Activated CD4-positive, alpha-beta memory T cell treated with anti-CD3 and anti-CD28 coated beads, Interleukin-2, amount 10 ng/mL, durations not matched to agents 7 days and 5 days (primary cell): ENCODE measurements at regions not wholly inside any gene's neighbourhood (a gene's known extent, or its start where the extent isn't known, plus 50 kb on each side); places are given as distances from the start of the nearest gene placed in this dataset.

Source experiments
- CTCF ChIA-PET: fragments of 350-600 bp; sonication (Branson Sonifier 250); formaldehyde crosslinking; loops from one replicate; lab custom pipeline; 2021; ENCODE audit warnings: antibody characterized with exemption, inconsistent platforms; lab: Charles Lee
- POLR2A ChIA-PET: fragments of 350-600 bp; sonication (Branson Sonifier 250); formaldehyde crosslinking; loops from one replicate; lab custom pipeline; 2021; ENCODE audit warnings: antibody characterized with exemption; lab: Charles Lee
- DNase-seq: peaks from one replicate; pipeline ENCODE4 v3.0.0-alpha.2; 2020
- H3K27ac Mint-ChIP-seq: one replicate; pipeline ENCODE4 v1.8.0; 2021; ENCODE audit warnings: mild to moderate bottlenecking, mixed read lengths
- H3K27me3 Mint-ChIP-seq: one replicate; pipeline ENCODE4 v1.8.0; 2021; ENCODE audit warnings: mixed read lengths
- H3K36me3 Mint-ChIP-seq: one replicate; pipeline ENCODE4 v1.8.0; 2021; ENCODE audit warnings: low read depth, mixed read lengths
- H3K4me1 Mint-ChIP-seq: one replicate; pipeline ENCODE4 v1.8.0; 2021; ENCODE audit warnings: mixed read lengths
- H3K4me3 Mint-ChIP-seq: one replicate; pipeline ENCODE4 v1.8.0; 2021; ENCODE audit warnings: mild to moderate bottlenecking, mixed read lengths
- H3K9me3 Mint-ChIP-seq: one replicate; pipeline ENCODE4 v1.8.0; 2021; ENCODE audit warnings: mixed read lengths

GRCh38 chr3:116824208-116824607, 114.6 kb downstream of the TUSC7 start:
- Mint-ChIP-seq H3K36me3 (no peaks in the 10 kb centered on the region), H3K4me3 (no peak overlapping the region), H3K27me3 (no peaks in the 10 kb centered on the region), H3K9me3 (no peaks in the 10 kb centered on the region), H3K4me1 (no peaks in the 10 kb centered on the region), H3K27ac (no peak overlapping the region)
- ChIA-PET CTCF (no interaction called here), POLR2A (no interaction called here)
- no peak for DNase-seq

DNA sequence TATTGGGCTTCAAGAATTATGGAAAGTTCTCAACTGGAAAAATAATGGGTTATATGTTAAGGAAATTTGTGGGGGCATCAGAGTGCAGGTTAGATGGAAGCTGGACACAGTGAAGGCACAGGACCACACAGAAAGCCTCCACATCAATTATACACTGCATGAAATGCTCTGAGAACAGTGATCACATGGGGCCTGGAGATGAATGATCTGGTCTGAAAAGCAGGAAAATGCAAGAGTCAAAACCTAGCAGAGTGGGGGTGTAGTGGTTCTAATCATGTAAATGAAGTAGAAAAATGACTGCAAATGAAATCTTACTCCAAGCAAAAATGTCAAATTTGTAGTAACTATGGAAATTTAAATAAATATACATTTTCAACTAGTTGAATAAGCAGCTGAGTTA, 123.6 kb downstream of the TUSC7 start:
- no peaks in the 10 kb centered on the region for H3K4me1 Mint-ChIP-seq
- DNase-seq: no peak
- CTCF ChIA-PET: no interaction called here
- H3K27me3 Mint-ChIP-seq: no peaks in the 10 kb centered on the region
- no peaks in the 10 kb centered on the region for H3K36me3 Mint-ChIP-seq
- no peak overlapping the region for H3K4me3 Mint-ChIP-seq
- no peaks in the 10 kb centered on the region for H3K9me3 Mint-ChIP-seq
- POLR2A ChIA-PET: no interaction called here
- H3K27ac Mint-ChIP-seq: no peak overlapping the region

- H3K27me3 Mint-ChIP-seq: no peaks in the 10 kb centered on the region
- DNase-seq: no peak
- no peaks in the 10 kb centered on the region for H3K36me3 Mint-ChIP-seq
- ChIA-PET POLR2A (no interaction called here), CTCF (no interaction called here)
- no peaks in the 10 kb centered on the region for H3K9me3 Mint-ChIP-seq
- H3K4me3 Mint-ChIP-seq: no peak overlapping the region
- no peaks in the 10 kb centered on the region for H3K4me1 Mint-ChIP-seq
- H3K27ac Mint-ChIP-seq: no peak overlapping the region
These were observed 125.2 kb downstream of the TUSC7 start for GRCh38 chr3:116834816-116835215.

- ChIA-PET POLR2A (no interaction called here), CTCF (no interaction called here)
- no peak overlapping the region for H3K4me3 Mint-ChIP-seq
- H3K9me3 Mint-ChIP-seq: no peaks in the 10 kb centered on the region
- no peaks in the 10 kb centered on the region for H3K4me1 Mint-ChIP-seq
- no peak overlapping the region for H3K27ac Mint-ChIP-seq
- no peaks in the 10 kb centered on the region for H3K36me3 Mint-ChIP-seq
- DNase-seq: no peak
- H3K27me3 Mint-ChIP-seq: no peaks in the 10 kb centered on the region
These were observed 126.1 kb downstream of the TUSC7 start for GRCh38 chr3:116835658-116836057.

GRCh38 chr3:116836286-116836685, 126.7 kb downstream of the TUSC7 start:
- ChIA-PET CTCF (no interaction called here), POLR2A (no interaction called here)
- no peaks in the 10 kb centered on the region for H3K27me3 Mint-ChIP-seq
- H3K36me3 Mint-ChIP-seq: no peaks in the 10 kb centered on the region
- H3K4me1 Mint-ChIP-seq: no peaks in the 10 kb centered on the region
- no peak overlapping the region for H3K4me3 Mint-ChIP-seq
- H3K27ac Mint-ChIP-seq: no peak overlapping the region
- H3K9me3 Mint-ChIP-seq: no peaks in the 10 kb centered on the region
- DNase-seq: no peak

- CTCF ChIA-PET: no interaction called here
- no peaks in the 10 kb centered on the region for H3K4me1 Mint-ChIP-seq
- H3K27me3 Mint-ChIP-seq: no peaks in the 10 kb centered on the region
- no peak for DNase-seq
- POLR2A ChIA-PET: no interaction called here
- H3K36me3 Mint-ChIP-seq: no peaks in the 10 kb centered on the region
- H3K9me3 Mint-ChIP-seq: no peaks in the 10 kb centered on the region
- H3K4me3 Mint-ChIP-seq: no peak overlapping the region
- no peak overlapping the region for H3K27ac Mint-ChIP-seq
These were observed 127.9 kb downstream of the TUSC7 start for GRCh38 chr3:116837483-116837882.

GRCh38 chr3:116841003-116841735, 131.6 kb downstream of the TUSC7 start:
- POLR2A ChIA-PET: no interaction called here

GRCh38 chr3:116842254-116842957, 132.8 kb downstream of the TUSC7 start:
- Mint-ChIP-seq H3K36me3 (no peaks in the 10 kb centered on the region), H3K4me3 (no peak overlapping the region), H3K9me3 (no peaks in the 10 kb centered on the region), H3K27ac (no peak overlapping the region), H3K27me3 (no peaks in the 10 kb centered on the region), H3K4me1 (no peaks in the 10 kb centered on the region)
- DNase-seq: no peak
- CTCF ChIA-PET: no interaction called here
- POLR2A ChIA-PET: no interaction called here

More at GRCh38 chr3:116841003-116841735, 131.6 kb downstream of the TUSC7 start:
- Mint-ChIP-seq H3K4me1 (no peaks in the 10 kb centered on the region), H3K4me3 (no peak overlapping the region), H3K9me3 (no peaks in the 10 kb centered on the region), H3K27me3 (no peaks in the 10 kb centered on the region), H3K36me3 (no peaks in the 10 kb centered on the region), H3K27ac (no peak overlapping the region)
- no peak for DNase-seq
- CTCF ChIA-PET: no interaction called here

- ChIA-PET POLR2A (no interaction called here), CTCF (no interaction called here)
- H3K36me3 Mint-ChIP-seq: no peaks in the 10 kb centered on the region
- H3K27ac Mint-ChIP-seq: no peak overlapping the region
- no peaks in the 10 kb centered on the region for H3K9me3 Mint-ChIP-seq
- no peak overlapping the region for H3K4me3 Mint-ChIP-seq
- no peaks in the 10 kb centered on the region for H3K4me1 Mint-ChIP-seq
- H3K27me3 Mint-ChIP-seq: no peaks in the 10 kb centered on the region
- no peak for DNase-seq
These were observed 138.8 kb downstream of the TUSC7 start for GRCh38 chr3:116848248-116848829.

DNA sequence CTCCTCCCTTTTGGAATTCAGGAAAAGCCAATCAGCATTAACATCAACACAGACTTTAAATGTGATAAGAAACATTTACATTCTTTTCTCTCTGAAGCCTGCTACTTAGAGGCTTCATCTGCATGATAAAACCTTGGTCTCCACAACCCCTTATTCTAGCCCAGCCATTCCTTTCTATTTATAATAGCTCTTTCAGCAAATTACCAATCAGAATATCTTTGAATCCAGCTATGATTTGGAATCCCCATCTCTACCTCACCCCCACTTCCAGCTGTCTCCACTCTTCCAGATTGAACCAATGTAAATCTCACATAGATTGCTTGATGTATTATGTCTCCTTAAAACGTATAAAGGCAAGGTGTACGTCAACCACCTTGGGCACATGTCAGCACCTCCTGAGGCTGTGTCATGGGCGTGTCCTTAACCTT, 139.7 kb downstream of the TUSC7 start:
- no peak for DNase-seq
- Mint-ChIP-seq H3K4me3 (no peak overlapping the region), H3K27ac (no peak overlapping the region), H3K27me3 (no peaks in the 10 kb centered on the region), H3K9me3 (no peaks in the 10 kb centered on the region), H3K36me3 (no peaks in the 10 kb centered on the region), H3K4me1 (no peaks in the 10 kb centered on the region)
- CTCF ChIA-PET: no interaction called here
- POLR2A ChIA-PET: no interaction called here

- no peaks in the 10 kb centered on the region for H3K9me3 Mint-ChIP-seq
- no peak for DNase-seq
- POLR2A ChIA-PET: no interaction called here
- no peak overlapping the region for H3K27ac Mint-ChIP-seq
- no peak overlapping the region for H3K4me3 Mint-ChIP-seq
- no peaks in the 10 kb centered on the region for H3K36me3 Mint-ChIP-seq
- no peaks in the 10 kb centered on the region for H3K27me3 Mint-ChIP-seq
- H3K4me1 Mint-ChIP-seq: no peaks in the 10 kb centered on the region
- CTCF ChIA-PET: no interaction called here
These were observed 143.2 kb downstream of the TUSC7 start for GRCh38 chr3:116852803-116853202.

- POLR2A ChIA-PET: no interaction called here
- Mint-ChIP-seq H3K27me3 (no peaks in the 10 kb centered on the region), H3K4me3 (no peak overlapping the region), H3K36me3 (no peaks in the 10 kb centered on the region), H3K9me3 (no peaks in the 10 kb centered on the region), H3K4me1 (no peaks in the 10 kb centered on the region), H3K27ac (no peak overlapping the region)
- no peak for DNase-seq
- CTCF ChIA-PET: no interaction called here
These were observed 153.7 kb downstream of the TUSC7 start for GRCh38 chr3:116863270-116863770.

GRCh38 chr3:116863822-116864589, 154.4 kb downstream of the TUSC7 start:
- no peaks in the 10 kb centered on the region for H3K9me3 Mint-ChIP-seq
- no peaks in the 10 kb centered on the region for H3K4me1 Mint-ChIP-seq
- no peak overlapping the region for H3K27ac Mint-ChIP-seq
- ChIA-PET POLR2A (no interaction called here), CTCF (no interaction called here)
- H3K27me3 Mint-ChIP-seq: no peaks in the 10 kb centered on the region
- no peak overlapping the region for H3K4me3 Mint-ChIP-seq
- no peak for DNase-seq
- H3K36me3 Mint-ChIP-seq: no peaks in the 10 kb centered on the region
